ENCODE measurements at regions not wholly inside any gene's neighbourhood (a gene's known extent, or its start where the extent isn't known, plus 50 kb on each side); places are given as distances from the start of the nearest gene placed in this dataset.

DNA sequence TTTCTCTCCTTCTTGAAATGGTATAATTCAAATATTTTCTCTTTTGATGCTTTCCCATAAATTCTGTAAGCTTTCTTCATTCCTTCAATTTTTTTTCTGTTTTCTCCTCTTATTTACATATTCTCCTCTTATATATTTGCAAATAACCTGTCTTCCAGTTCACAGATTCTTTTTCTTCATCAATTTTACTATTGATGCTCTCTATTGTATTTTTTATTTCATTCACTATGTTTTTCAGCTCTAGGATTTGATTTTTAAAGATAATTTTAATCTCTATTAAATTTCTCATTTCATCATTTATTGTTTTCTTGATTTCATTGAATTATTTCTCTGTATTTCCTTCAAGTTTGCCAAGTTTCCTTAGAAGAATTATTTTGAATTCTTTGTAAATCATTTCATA, 54.0 kb upstream of the PRPS1L1 start:
- DNase-seq (ENCODE audit: low read depth, low spot score), result no peak
- no peak overlapping the region for H3K4me3 ChIP-seq (ENCODE audit: low read length)

DNA sequence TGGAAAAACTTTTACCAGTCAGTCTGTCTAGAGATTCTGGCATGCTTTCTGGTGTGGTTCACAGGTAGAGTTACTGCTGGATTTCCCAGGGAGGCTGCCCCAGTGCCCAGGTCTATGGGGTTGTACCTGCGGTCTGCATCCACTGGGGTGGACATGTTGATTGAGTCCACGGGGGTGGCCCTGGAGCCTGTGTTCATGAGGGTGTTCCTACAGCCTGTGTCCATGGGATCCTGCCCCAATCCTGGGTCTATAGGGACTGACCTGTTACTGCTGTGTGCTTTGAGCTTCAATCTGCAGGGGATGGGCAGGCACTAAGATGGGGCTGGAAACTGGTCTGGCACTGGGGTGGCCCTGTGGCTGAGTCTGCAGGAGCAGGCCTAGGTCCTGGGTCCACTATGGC, 54.5 kb upstream of the PRPS1L1 start:
- no peak for DNase-seq (ENCODE audit: low read depth, low spot score)
- no peak overlapping the region for H3K4me3 ChIP-seq (ENCODE audit: low read length)

DNA sequence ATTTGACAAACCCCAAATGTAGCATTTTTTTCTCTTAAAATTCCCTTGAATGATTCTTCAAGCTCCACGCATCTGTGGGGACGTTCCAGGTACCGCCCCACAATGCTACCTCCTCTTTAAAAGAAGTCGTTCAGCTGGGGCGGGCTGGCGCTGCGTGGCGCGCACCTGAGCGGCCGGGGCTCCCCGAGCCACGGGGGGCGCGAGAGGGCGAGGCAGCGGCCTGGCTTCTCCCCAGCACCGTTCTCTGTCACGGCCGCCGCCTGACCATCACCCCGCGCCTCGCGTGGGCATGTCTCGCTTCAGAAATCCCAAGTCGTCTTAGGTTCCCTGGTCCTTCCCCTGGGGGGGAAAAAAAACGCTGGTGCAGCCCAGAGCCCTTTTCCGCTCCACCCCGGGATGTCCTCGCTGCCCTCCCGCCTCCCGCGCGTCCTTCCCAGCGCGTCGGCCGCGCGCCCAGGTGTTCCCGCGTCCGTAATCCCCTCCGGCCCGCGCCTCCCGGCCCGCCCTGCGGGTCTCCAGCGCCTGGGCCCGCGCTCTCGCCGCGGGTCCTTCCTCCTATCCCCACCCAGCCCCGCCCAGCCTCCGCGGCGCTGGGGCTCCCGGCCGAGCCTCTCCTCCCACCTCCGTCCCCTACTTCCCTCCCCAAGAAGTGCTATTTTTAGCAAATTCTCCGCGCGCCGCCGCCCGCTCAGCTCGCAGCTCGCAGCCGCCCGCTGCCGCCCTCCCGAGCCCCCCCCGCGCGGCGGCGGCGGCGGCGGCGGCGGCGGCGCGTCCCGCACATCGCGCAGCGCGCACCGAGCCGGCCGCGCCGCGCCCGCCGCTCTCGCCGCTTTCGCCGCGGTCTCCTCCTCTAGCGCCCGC, 58.7 kb upstream of the PRPS1L1 start:
- DNase-seq (ENCODE audit: low read depth, low spot score), result no peak

GRCh38 chr7:18087026-18087686, 59.5 kb upstream of the PRPS1L1 start:
- H3K4me3 ChIP-seq (ENCODE audit: low read length), result no peak overlapping the region
- no peak for DNase-seq (ENCODE audit: low read depth, low spot score)

More for the DNA sequence above, 58.7 kb upstream of the PRPS1L1 start:
- no peak overlapping the region for H3K4me3 ChIP-seq (ENCODE audit: low read length)

DNA sequence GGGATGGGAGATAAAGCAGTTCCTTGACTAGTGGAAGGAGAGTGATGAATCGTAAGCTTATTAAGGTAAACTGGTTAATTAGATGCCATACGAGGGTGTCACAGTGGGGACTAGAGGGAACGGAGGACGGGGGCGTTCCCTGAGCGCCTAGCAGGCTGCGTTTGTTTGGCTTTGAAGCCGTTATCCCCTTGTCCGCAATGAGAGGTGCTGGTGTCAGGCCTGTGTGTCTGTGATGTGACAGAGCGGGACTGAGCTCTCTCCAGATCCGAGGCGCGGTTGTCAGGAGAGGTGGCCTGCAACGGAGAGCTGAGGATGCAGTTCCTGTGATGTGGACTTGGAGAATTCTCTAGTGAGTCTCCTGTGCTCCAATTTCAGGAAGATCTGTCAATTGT, 60.0 kb upstream of the PRPS1L1 start:
- H3K4me3 ChIP-seq (ENCODE audit: low read length), result no peak overlapping the region
- DNase-seq (ENCODE audit: low read depth, low spot score), result no peak

DNA sequence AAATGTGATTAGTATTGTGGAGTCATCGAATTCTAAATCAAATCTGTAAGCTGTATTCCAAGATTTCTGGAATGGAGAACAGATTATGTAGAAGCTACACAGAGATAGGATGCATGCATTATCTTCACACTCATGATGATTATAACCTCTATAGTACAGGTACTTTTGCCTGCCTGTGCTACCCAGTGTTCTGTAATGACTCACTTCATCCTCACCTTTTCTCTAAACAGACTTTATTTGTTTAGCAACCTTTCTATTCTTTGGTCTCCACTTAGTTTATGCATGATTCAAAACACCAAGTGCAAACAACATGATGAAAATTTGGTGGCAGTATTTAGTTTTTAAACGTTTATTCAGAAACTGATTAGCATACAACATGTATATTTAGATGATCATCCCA, 68.4 kb upstream of the PRPS1L1 start:
- DNase-seq (ENCODE audit: low read depth, low spot score), result no peak
- H3K4me3 ChIP-seq (ENCODE audit: low read length), result no peak overlapping the region

- H3K4me3 ChIP-seq (ENCODE audit: low read length), result no peak overlapping the region
- DNase-seq (ENCODE audit: low read depth, low spot score), result no peak
Observed at GRCh38 chr7:18102576-18102975, 74.9 kb upstream of the PRPS1L1 start.

DNA sequence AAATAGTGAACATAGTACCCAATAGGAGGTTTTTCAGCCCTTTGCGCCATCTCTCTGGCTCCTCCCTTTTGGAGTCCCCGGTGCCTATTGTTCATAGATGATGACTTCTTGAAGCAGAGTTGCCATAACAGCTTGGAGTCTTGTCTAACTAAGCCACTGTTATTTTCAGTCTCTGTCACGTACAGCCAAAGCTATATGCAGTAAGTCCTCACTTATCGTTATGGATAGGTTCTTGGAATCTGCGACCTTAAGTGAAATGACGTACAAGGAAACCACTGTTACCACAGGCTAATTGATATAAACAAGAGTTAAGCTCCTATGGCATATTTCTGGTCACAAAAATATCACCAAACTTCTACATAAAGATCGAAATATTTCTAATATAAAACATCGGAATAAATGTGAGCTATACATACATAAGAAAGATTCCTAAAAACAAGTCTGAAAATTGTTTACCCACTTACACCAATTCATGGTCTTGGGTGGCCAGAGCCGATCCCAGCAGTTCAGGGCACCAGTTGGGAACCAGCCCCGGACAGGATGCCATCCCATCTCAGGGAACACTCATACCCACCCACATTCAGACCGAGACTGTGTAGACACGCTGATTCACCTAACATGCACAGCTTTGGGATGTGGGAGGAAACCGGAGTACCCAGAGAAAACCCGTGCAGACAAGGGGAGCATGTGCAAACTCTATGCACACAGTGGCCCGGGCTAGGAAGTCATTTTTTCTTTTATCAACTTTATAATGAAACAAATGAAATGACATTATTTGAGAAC, 76.0 kb upstream of the PRPS1L1 start:
- no peak for DNase-seq (ENCODE audit: low read depth, low spot score)
- no peak overlapping the region for H3K4me3 ChIP-seq (ENCODE audit: low read length)

DNA sequence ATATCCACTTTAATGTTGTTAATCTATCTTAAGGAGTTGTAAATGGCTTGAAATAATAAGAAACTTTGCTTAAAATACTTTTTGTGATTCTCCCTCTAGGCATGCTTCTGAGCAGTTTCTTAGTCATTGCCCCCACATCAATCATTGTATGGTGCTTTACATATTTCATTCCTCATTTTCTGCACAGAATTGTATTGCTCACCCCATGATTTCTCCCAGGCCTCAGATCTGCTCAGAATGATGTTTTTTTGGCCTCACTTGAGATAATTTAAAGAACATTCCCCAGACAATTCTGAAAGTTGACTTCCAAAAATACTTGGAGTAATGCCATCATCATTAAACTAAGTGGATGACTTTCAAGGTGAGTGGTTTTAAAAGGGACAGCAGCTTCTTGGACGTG, 82.1 kb upstream of the PRPS1L1 start:
- DNase-seq (ENCODE audit: low read depth, low spot score), result no peak
- no peak overlapping the region for H3K4me3 ChIP-seq (ENCODE audit: low read length)

GRCh38 chr7:18116661-18117060, 89.0 kb upstream of the PRPS1L1 start:
- no peak overlapping the region for H3K4me3 ChIP-seq (ENCODE audit: low read length)
- no peak for DNase-seq (ENCODE audit: low read depth, low spot score)

DNA sequence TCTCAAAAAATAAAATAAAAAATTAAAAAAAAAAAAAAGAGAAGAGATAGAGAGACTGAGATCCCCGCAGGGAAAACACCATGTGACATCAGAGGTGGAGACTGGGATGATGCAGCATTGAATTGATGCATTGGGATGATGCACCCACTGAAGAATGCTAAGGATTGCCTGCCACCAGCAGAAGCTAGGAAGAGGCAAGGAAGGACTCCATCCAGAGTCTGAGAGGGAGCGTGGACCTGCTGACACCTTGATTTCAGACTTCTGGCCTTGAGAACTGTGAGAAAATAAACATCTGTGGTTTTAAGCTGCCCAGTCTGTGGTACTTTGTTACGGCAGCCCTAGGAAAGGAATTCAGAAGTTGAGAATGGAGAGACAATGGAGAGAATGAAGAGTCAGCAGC, 89.8 kb upstream of the PRPS1L1 start:
- no peak overlapping the region for H3K4me3 ChIP-seq (ENCODE audit: low read length)
- no peak for DNase-seq (ENCODE audit: low read depth, low spot score)

DNA sequence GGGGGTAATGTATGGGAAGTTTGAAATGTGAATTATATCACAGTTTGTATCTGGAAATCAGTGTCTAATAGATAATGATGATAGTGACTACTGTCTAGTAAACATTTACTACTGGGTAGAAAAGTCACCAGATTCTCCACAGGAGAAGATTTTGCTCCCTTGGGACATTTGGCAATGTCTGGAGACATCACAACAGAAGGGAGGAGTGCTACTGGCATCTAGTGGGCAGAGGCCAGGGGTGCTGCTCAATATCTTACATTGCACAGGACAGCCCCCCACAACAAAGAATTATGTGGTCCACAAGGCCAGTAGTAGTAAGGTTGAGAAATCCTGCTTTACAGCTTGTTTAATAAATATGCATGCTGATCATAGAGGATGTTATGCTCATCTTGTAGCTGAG, 92.3 kb upstream of the PRPS1L1 start:
- no peak overlapping the region for H3K4me3 ChIP-seq (ENCODE audit: low read length)
- DNase-seq (ENCODE audit: low read depth, low spot score), result no peak

- no peak overlapping the region for H3K4me3 ChIP-seq (ENCODE audit: low read length)
- no peak for DNase-seq (ENCODE audit: low read depth, low spot score)
Observed at GRCh38 chr7:18123508-18124239, 96.0 kb upstream of the PRPS1L1 start.

GRCh38 chr7:18125476-18125875, 97.8 kb upstream of the PRPS1L1 start:
- H3K4me3 ChIP-seq (ENCODE audit: low read length), result no peak overlapping the region
- no peak for DNase-seq (ENCODE audit: low read depth, low spot score)

DNA sequence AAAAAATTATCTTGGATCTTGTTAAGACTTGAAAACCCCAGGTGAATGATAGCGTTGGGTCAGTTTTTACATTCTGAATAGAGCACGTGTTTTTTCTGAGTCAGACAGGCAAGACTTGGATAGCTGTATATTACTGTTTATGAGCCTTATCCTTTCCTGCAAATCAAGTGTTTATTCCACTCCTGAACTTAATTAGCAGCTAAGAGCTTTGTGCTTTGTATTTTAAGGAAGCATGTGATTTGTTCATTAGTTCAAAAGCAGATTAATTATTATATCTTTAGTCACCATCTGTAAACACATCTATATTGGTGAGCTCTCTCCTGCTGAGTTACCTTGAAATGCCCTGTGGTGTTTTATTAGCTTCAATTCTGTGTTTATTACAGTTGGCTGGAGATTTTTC, 98.6 kb upstream of the PRPS1L1 start:
- no peak overlapping the region for H3K4me3 ChIP-seq (ENCODE audit: low read length)
- DNase-seq (ENCODE audit: low read depth, low spot score), result no peak

DNA sequence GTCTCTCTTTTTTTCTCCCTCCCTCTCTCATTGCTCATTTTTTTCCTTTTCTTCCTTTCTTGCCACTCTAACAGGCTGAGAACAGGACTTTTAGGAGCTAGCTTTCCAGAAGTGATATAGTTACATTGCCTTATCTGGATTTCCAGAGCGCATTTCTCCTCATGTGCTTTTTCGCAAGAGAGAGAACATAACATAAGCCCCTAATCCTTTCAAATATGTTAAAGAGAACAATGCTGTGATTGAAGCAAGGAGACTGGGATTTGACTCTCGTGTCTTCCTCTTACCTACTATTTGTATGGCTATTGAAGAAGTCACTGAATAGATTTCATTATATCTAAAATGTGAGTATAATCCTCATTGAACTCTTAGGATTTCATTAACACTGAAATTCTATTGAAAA, 101.2 kb upstream of the PRPS1L1 start:
- no peak overlapping the region for H3K4me3 ChIP-seq (ENCODE audit: low read length)
- no peak for DNase-seq (ENCODE audit: low read depth, low spot score)

DNA sequence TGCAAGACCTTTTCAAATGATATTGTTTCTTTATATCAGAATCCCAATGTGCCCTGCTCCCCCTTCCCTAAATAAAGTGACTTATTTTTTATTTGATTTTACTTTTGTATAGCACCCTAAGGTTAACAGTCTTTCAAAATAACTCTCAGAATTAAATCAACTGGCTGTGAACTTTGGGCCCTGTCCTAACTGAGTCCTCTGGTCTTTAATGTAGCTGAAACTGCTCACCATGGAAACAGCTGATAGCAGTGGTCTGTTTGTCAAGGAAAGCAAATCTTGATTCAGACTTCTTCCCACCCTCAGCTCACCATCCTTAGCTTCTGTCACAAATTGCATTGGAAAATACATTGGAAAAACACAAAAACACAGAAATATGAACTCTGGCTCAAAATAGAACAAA, 105.2 kb upstream of the PRPS1L1 start:
- no peak for DNase-seq (ENCODE audit: low read depth, low spot score)
- H3K4me3 ChIP-seq (ENCODE audit: low read length), result no peak overlapping the region

- H3K4me3 ChIP-seq (ENCODE audit: low read length), result no peak overlapping the region
- DNase-seq (ENCODE audit: low read depth, low spot score), result no peak
Observed at GRCh38 chr7:18133921-18134320, 106.3 kb upstream of the PRPS1L1 start.

DNA sequence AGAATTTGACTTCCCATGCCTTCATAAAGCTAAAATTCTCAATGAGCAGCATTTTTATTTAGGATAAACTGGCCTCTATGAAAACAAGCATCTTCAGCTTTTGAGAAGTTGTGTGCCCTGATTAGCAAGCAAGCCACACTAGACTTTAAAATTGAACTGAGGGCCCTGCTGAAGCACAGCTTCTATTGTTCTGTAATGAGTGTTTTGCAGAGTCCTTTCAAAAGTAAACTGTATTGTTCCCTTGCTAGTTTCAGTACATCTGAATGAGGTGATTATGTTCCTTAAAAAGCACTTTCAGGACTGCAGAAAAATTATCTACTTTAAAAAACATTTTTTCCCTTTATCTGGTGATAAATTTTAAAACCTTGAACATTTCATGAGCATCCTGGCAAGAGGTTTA, 113.3 kb upstream of the PRPS1L1 start:
- DNase-seq (ENCODE audit: low read depth, low spot score), result no peak

More for the DNA sequence above, 113.3 kb upstream of the PRPS1L1 start:
- no peak overlapping the region for H3K4me3 ChIP-seq (ENCODE audit: low read length)
